LHCN-M2 (cell line): ENCODE measurements at regions not wholly inside any gene's neighbourhood (a gene's known extent, or its start where the extent isn't known, plus 50 kb on each side); places are given as distances from the start of the nearest gene placed in this dataset.

Experiments
- DNase-seq: peaks from one replicate; pipeline ENCODE4 v3.0.0-alpha.2; 2012; ENCODE audit warnings: low read depth

- no peak for DNase-seq
These were observed 158.0 kb upstream of the MMADHC start for GRCh38 chr2:149745396-149746230.

GRCh38 chr2:149744865-149745264 lies 157.3 kb upstream of the MMADHC start:
- DNase-seq, result no peak

GRCh38 chr2:149743842-149744448 lies 156.4 kb upstream of the MMADHC start:
- DNase-seq, result peak; percentile 93

- DNase-seq, result peak; percentile 95
These were observed 154.1 kb upstream of the MMADHC start for GRCh38 chr2:149741646-149742045.

- no peak for DNase-seq
These were observed 152.9 kb upstream of the MMADHC start for GRCh38 chr2:149740490-149740889.

- no peak for DNase-seq
These were observed 152.3 kb upstream of the MMADHC start for GRCh38 chr2:149739883-149740265.

- no peak for DNase-seq
These were observed 151.8 kb upstream of the MMADHC start for GRCh38 chr2:149739171-149739882.

GRCh38 chr2:149738767-149739166 lies 151.2 kb upstream of the MMADHC start:
- no peak for DNase-seq

- DNase-seq, result no peak
These were observed 150.3 kb upstream of the MMADHC start for GRCh38 chr2:149737896-149738295.

GRCh38 chr2:149735237-149735958 lies 147.8 kb upstream of the MMADHC start:
- no peak for DNase-seq

- peak; percentile 51 for DNase-seq
These were observed 146.5 kb upstream of the MMADHC start for GRCh38 chr2:149733936-149734685.

GRCh38 chr2:149732730-149733290 lies 145.2 kb upstream of the MMADHC start:
- no peak for DNase-seq

GRCh38 chr2:149732001-149732685 lies 144.6 kb upstream of the MMADHC start:
- DNase-seq, result no peak

- DNase-seq, result no peak
These were observed 143.5 kb upstream of the MMADHC start for GRCh38 chr2:149731079-149731478.

GRCh38 chr2:149729586-149729985 lies 142.0 kb upstream of the MMADHC start:
- DNase-seq, result no peak

- DNase-seq, result no peak
These were observed 140.4 kb upstream of the MMADHC start for GRCh38 chr2:149727927-149728326.

- DNase-seq, result no peak
These were observed 137.7 kb upstream of the MMADHC start for GRCh38 chr2:149725234-149725633.

- no peak for DNase-seq
These were observed 136.5 kb upstream of the MMADHC start for GRCh38 chr2:149724091-149724490.

- no peak for DNase-seq
These were observed 133.0 kb upstream of the MMADHC start for GRCh38 chr2:149720615-149721014.

- DNase-seq, result no peak
These were observed 132.1 kb upstream of the MMADHC start for GRCh38 chr2:149719695-149720094.
